K562 (cell line): ENCODE measurements at regions not wholly inside any gene's neighbourhood (a gene's known extent, or its start where the extent isn't known, plus 50 kb on each side); places are given as distances from the start of the nearest gene placed in this dataset.
"Not testable (repeated sequence)": the region's sequence is repeated elsewhere in the genome, so short reads cannot be mapped to it uniquely, and the experiment has no call there.

Source experiments
- ATAC-seq: fragments of 200-7000 bp; cut with Tn5 transposase; 3 replicates; pipeline ENCODE4 v1.9.1; 2020; ENCODE audit warnings: moderate library complexity
- BruUV-seq: library from RNA; stranded (reverse); fragments of 400-500 nt; replicated peaks from 2 replicates; lab custom pipeline; 2021; lab: Mats Ljungman, UMichigan
- CTCF ChIA-PET: fragments of 300-600 bp; formaldehyde crosslinking; extraction: SDS; loops from one replicate; lab custom pipeline; 2021; ENCODE audit warnings: low intra/inter-chr PET ratio; lab: Yijun Ruan, JAX
- POLR2A ChIA-PET: fragments of 300-600, 350-650 bp; sonication (Branson Sonifier 250); formaldehyde crosslinking; extraction: SDS; loops from one replicate; lab custom pipeline; 2021; ENCODE audit warnings: antibody characterized with exemption, inconsistent platforms; lab: Yijun Ruan, JAX
- DNase-seq, 4 experiments: peaks; one replicate each; pipeline versions ENCODE4 v3.0.0 to v3.0.0-alpha.2; 2011 to 2018; ENCODE audit warnings: low spot score in 3 of 4, mixed read lengths in 3 of 4; ENCODE audit errors: extremely low read depth in 1 of 4
- FAIRE-seq: peaks from 2 replicates; lab custom pipeline; 2011; peaks lifted over from hg19 to GRCh38; lab: Jason Lieb, UNC
- H2AFZ ChIP-seq: 2 replicates; pipeline ENCODE4 v1.6.0; 2011; ENCODE audit warnings: low read depth, low read length, control low read depth, inconsistent platforms
- H3K27ac ChIP-seq: fragments of 200-600 bp; 3 replicates; pipeline ENCODE4 v1.8.0; 2011; ENCODE audit warnings: low read depth, mild to moderate bottlenecking, control low read depth, inconsistent platforms, low read length, moderate library complexity, mixed read lengths; ENCODE audit errors: extremely low read depth
- H3K27me3 ChIP-seq, 2 experiments: fragments of 300-600 bp in 1 of 2; 2 replicates in 1 of 2; 3 replicates in 1 of 2; pipeline versions ENCODE4 v1.6.0 to v1.8.0; 2011; ENCODE audit warnings: inconsistent platforms in 2 of 2, low read length in 2 of 2, mild to moderate bottlenecking in 1 of 2, mixed read lengths in 1 of 2, moderate library complexity in 1 of 2; ENCODE audit not compliant: control insufficient read depth in 2 of 2, insufficient read depth in 2 of 2
- H3K36me3 ChIP-seq: fragments of 300-600 bp; 3 replicates; pipeline ENCODE4 v1.8.0; 2011; ENCODE audit warnings: mild to moderate bottlenecking, low read length, inconsistent platforms; ENCODE audit not compliant: control insufficient read depth, insufficient read depth
- H3K4me1 ChIP-seq, 2 experiments: fragments of 200-600 bp in 1 of 2; replicated peaks in 1 of 2; 2 replicates in 1 of 2; 3 replicates in 1 of 2; pipeline versions ENCODE4 v1.5.1 to v1.8.0; 2011; ENCODE audit warnings: inconsistent platforms in 2 of 2, low read length in 2 of 2, mild to moderate bottlenecking in 1 of 2, mixed read lengths in 1 of 2, moderate library complexity in 1 of 2; ENCODE audit not compliant: control insufficient read depth in 2 of 2, insufficient read depth in 2 of 2
- H3K4me2 ChIP-seq: 2 replicates; pipeline ENCODE4 v1.6.1; 2011; ENCODE audit warnings: low read length, control low read depth, inconsistent platforms, mixed read lengths; ENCODE audit not compliant: insufficient read depth
- H3K4me3 ChIP-seq: fragments of 200-600 bp; sonication (generic), shearing (Covaris generic); 2 replicates; pipeline ENCODE4 v1.5.1; 2016; ENCODE audit warnings: control low read depth, inconsistent platforms
- H3K79me2 ChIP-seq: fragments of 200-600 bp; 3 replicates; pipeline ENCODE4 v1.8.0; 2011; ENCODE audit warnings: low read length, inconsistent platforms; ENCODE audit not compliant: control insufficient read depth, insufficient read depth
- H3K9ac ChIP-seq, 2 experiments: 2 replicates each; pipeline versions ENCODE4 v1.6.0 to v1.6.1; 2011; ENCODE audit warnings: low read depth in 2 of 2, low read length in 2 of 2, control low read depth in 1 of 2, inconsistent platforms in 1 of 2, mild to moderate bottlenecking in 1 of 2, mixed read lengths in 1 of 2; ENCODE audit not compliant: insufficient read depth in 1 of 2
- H3K9me1 ChIP-seq: one replicate; pipeline ENCODE4 v1.6.0; 2011; ENCODE audit warnings: inconsistent platforms, mild to moderate bottlenecking, low read length, moderate library complexity; ENCODE audit not compliant: control insufficient read depth, insufficient read depth
- H3K9me3 ChIP-seq: replicated peaks from 2 replicates; pipeline ENCODE4 v1.5.1; 2011; ENCODE audit warnings: low read depth, low read length, inconsistent platforms; ENCODE audit not compliant: control insufficient read depth, insufficient read depth
- H4K20me1 ChIP-seq: replicated peaks from 2 replicates; pipeline ENCODE4 v1.6.1; 2011; ENCODE audit warnings: low read length, inconsistent platforms, mixed read lengths; ENCODE audit not compliant: control insufficient read depth, insufficient read depth
- FOXA3 ChIP-seq, 2 experiments: fragments of 450-650 bp in 1 of 2; sonication (generic) in 1 of 2; formaldehyde crosslinking; IDR thresholded peaks in 1 of 2; conservative IDR thresholded peaks in 1 of 2; 2 replicates each; pipeline versions ENCODE4 v1.4.0 to v1.8.0; 2020 to 2022; ENCODE audit warnings: mild to moderate bottlenecking in 2 of 2, missing genetic modification reagents in 1 of 2
- HMGN3 ChIP-seq: IDR thresholded peaks from 2 replicates; pipeline ENCODE4 v1.6.1; 2011; ENCODE audit warnings: borderline replicate concordance, low read depth, mild to moderate bottlenecking, mixed read lengths, low read length; ENCODE audit not compliant: insufficient read length; ENCODE audit errors: extremely low read depth
- JUNB ChIP-seq: fragments of 450-650 bp; formaldehyde crosslinking; conservative IDR thresholded peaks from 2 replicates; pipeline ENCODE4 v1.4.0; 2020; ENCODE audit warnings: mild to moderate bottlenecking
- MECOM ChIP-seq: fragments of 250-450 bp; sonication (Bioruptor Pico); IDR thresholded peaks from 2 replicates; pipeline ENCODE4 v1.8.0; 2022; ENCODE audit warnings: inconsistent platforms
- SMAD4 ChIP-seq: fragments of 250-450 bp; sonication (Bioruptor Pico); conservative IDR thresholded peaks from 2 replicates; pipeline ENCODE4 v1.8.0; 2021; ENCODE audit warnings: inconsistent platforms, mild to moderate bottlenecking, moderate library complexity
- SP1 ChIP-seq: sonication (generic); formaldehyde crosslinking; IDR thresholded peaks from 2 replicates; pipeline ENCODE4 v1.8.1; 2022; ENCODE audit warnings: mild to moderate bottlenecking, missing genetic modification reagents
- WGBS: fragments of 100-300 bp; shearing (Covaris generic); methylation state at CpG from one replicate; pipeline ENCODE4 v1.1.6; 2016; ENCODE audit warnings: low coverage, mixed read lengths; ENCODE audit not compliant: insufficient coverage; ENCODE audit errors: missing lambda C conversion rate; 5-methylcytosine and 5-hydroxymethylcytosine counted together
- in situ Hi-C: fragments of 300-500 bp; cut with MboI; formaldehyde crosslinking; loops from 4 replicates; pipeline ENCODE4 v1.15.0; 2018; ENCODE audit warnings: inconsistent platforms, mixed read lengths
- intact Hi-C: fragments of 100-400 bp; cut with micrococcal nuclease; formaldehyde crosslinking; loops from 2 replicates; pipeline ENCODE4 v1.14.2; 2022
- TF ChIP-seq, protein P1 (sequence below): fragments of 450-650 bp; IDR thresholded peaks from 2 replicates; pipeline ENCODE4 v1.6.1; 2016

DNA sequence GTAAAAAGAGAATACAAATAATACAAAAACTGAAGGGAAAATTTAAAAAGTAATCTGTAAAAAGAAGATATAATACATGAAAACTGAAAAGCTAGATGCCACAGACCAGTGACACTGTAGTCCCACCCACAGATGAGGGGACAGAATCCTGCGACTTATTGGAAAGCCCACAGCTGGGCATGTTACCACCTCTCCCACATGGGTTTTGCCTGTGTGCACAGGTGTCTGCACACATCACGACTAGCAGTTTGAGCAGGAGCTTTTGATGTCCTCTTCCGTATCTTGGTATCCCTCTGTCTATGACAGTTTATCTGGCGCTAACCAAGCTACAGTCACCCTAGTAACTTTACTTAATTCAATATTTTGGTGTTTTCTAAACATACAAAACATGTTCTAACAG, 291.1 kb upstream of the EXOC2 start (continued):
- TF ChIP-seq JUNB (CRISPR knock-in tag) (no peak), FOXA3 (CRISPR knock-in tag; conservative IDR thresholded peaks at IDR 0.05 in 1 of 2, IDR thresholded peaks at IDR 0.05 in 1 of 2) (no peak)

GRCh38 chr6:978937-979685, 286.2 kb upstream of the EXOC2 start:
- no peak overlapping the region for H3K4me3 ChIP-seq
- no TSS peak for BruUV-seq
- POLR2A ChIA-PET = interaction anchor here (0.5 kb wide), 1 partner anchor 160 kb away, joined by 3 read pairs; no protein-coding TSS in a partner anchor
- no peak overlapping the region for H3K4me2 ChIP-seq
- TF ChIP-seq, protein P1, sequence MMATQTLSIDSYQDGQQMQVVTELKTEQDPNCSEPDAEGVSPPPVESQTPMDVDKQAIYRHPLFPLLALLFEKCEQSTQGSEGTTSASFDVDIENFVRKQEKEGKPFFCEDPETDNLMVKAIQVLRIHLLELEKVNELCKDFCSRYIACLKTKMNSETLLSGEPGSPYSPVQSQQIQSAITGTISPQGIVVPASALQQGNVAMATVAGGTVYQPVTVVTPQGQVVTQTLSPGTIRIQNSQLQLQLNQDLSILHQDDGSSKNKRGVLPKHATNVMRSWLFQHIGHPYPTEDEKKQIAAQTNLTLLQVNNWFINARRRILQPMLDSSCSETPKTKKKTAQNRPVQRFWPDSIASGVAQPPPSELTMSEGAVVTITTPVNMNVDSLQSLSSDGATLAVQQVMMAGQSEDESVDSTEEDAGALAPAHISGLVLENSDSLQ = no peak
- TF ChIP-seq HMGN3 = no peak
- no peak for TF ChIP-seq SMAD4 (CRISPR knock-in tag)
- TF ChIP-seq SP1 (CRISPR knock-in tag) = no peak
- no peak for TF ChIP-seq MECOM
- H4K20me1 ChIP-seq = no peaks in the 10 kb centered on the region
- in situ Hi-C loops (no loop called here), intact Hi-C loops (no loop called here)
- H3K9me1 ChIP-seq = no peaks in the 10 kb centered on the region
- CTCF ChIA-PET = no interaction called here
- no peaks in the 10 kb centered on the region for H3K4me1 ChIP-seq
- H3K9ac ChIP-seq = no peak overlapping the region
- DNase-seq (no peak), FAIRE-seq (no peak), ATAC-seq (no peak)
- H3K27ac ChIP-seq = no peak overlapping the region
- no peaks in the 10 kb centered on the region for H3K9me3 ChIP-seq
- no peak overlapping the region for H2AFZ ChIP-seq
- no peaks in the 10 kb centered on the region for H3K27me3 ChIP-seq
- WGBS = 2% methylated on average over 4 of the region's 4 CpGs
- no peaks in the 10 kb centered on the region for H3K79me2 ChIP-seq
- H3K36me3 ChIP-seq = no peaks in the 10 kb centered on the region

DNA sequence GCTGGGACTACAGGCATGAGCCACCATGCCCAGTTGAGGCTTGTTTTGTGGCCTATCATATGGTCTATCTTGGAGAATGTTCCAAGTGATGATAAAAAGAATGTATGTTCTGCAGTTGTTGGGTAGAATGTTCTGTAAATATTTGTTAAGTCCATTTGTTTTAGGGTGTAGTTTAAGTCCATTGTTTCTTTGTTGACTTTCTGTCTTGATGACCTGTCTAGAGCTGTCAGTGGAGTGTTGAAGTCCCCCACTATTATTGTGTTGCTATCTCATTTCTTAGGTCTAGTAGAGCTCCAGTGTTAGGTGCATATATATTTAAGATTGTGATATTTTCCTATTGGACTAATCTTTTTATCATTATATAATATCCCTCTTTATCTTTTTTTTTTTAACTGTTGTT, 284.3 kb upstream of the EXOC2 start:
- H3K36me3 ChIP-seq, H3K9me1 ChIP-seq, H3K27ac ChIP-seq, BruUV-seq, H3K9ac ChIP-seq, H3K79me2 ChIP-seq, H3K4me3 ChIP-seq, CTCF ChIA-PET, intact Hi-C loops, H3K4me2 ChIP-seq, H3K9me3 ChIP-seq, H4K20me1 ChIP-seq, DNase-seq, ATAC-seq, FAIRE-seq, in situ Hi-C loops, H3K27me3 ChIP-seq, H3K4me1 ChIP-seq, H2AFZ ChIP-seq: not testable (repeated sequence)
- POLR2A ChIA-PET = interaction anchor here (0.6 kb wide), 1 partner anchor 127 kb away, joined by 3 read pairs; no protein-coding TSS in a partner anchor
